HG03135 (cell line): ENCODE measurements at regions not wholly inside any gene's neighbourhood (a gene's known extent, or its start where the extent isn't known, plus 50 kb on each side); places are given as distances from the start of the nearest gene placed in this dataset.
"Not testable (repeated sequence)": the region's sequence is repeated elsewhere in the genome, so short reads cannot be mapped to it uniquely, and the experiment has no call there.

Experiments used
- ATAC-seq: cut with Tn5 transposase; IDR thresholded peaks from one replicate; pipeline ENCODE4 v1.9.1; 2021; ENCODE audit warnings: mild to moderate bottlenecking, moderate library complexity; ENCODE audit not compliant: unreplicated experiment

DNA sequence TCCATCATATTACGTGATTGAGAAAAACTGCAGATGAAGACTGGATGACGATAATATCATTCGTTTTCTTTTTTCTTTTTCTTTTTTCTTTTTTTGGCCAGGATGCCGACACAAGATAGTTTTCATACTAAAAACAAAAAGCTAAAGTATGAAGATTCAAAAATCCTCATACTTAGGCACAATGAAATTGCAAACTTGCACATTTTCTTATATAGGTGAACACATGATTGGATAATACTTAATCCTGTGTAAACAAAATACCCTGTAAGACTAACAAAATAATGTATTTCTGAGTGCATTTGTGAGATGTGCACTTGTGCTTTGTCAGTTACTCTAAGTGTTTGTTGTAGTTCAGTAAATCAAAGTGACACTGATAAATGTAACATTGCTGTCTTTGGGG is 568.9 kb downstream of the ANKRD50 start:
- ATAC-seq = no peak

DNA sequence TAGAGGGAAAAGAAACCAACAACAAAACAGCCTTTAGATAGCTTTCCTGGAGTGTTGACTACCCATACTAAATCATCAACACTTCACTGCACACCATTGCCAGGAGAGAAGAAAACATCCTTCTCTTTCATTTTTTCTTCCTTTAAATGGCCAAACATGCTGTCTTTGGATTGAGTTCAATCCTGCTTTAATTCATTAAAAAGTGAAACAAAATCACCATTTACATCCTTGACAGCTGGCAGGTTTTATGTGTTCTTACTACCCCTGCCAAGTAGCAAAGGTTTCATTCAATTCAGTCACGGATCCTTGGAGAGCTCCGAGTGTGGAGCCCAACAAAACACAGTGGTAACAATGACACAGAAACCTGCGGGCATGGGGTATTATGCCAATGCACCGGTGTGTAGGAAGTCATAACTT is 568.3 kb downstream of the ANKRD50 start:
- no peak for ATAC-seq

DNA sequence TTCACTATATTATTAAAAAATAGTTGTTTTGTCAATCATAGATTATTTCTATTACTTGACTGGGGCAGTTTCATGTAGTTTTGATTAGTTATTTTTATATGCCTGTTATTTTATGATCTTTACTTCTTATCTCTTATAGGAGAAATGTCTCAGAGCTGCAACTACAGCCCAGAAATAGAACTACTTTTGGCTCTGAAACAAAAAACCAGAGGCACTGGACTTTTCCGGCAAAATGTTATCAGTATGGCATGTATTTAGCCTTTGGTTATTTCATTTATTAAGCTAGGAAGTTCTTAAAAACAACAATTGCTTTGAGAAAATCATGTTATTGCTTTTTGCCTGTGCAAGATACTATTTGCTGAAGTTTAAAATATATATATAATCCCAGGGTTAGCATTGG is 566.5 kb downstream of the ANKRD50 start:
- ATAC-seq = no peak

DNA sequence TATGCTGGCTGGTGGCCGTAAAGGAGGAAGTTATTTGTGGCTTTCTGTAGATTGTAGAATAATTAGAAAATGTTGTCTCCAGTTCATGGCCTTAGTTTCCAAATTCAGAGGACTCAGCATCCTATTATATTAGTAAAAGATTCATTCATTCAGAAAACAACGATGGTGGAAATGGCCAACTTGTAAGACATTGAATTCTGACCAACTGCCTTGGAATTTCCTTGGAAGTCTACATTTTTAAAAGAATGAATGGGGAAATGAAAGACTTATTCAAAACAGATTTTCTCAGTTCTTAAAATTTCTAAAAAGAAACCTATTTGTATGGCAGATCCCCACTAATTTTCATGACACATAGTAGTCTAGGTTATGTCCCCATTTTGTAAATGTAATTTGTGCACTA is 561.5 kb downstream of the ANKRD50 start:
- no peak for ATAC-seq

GRCh38 chr4:124152132-124152531 is 560.4 kb downstream of the ANKRD50 start:
- ATAC-seq = no peak

GRCh38 chr4:124155239-124155638 is 557.3 kb downstream of the ANKRD50 start:
- no peak for ATAC-seq

DNA sequence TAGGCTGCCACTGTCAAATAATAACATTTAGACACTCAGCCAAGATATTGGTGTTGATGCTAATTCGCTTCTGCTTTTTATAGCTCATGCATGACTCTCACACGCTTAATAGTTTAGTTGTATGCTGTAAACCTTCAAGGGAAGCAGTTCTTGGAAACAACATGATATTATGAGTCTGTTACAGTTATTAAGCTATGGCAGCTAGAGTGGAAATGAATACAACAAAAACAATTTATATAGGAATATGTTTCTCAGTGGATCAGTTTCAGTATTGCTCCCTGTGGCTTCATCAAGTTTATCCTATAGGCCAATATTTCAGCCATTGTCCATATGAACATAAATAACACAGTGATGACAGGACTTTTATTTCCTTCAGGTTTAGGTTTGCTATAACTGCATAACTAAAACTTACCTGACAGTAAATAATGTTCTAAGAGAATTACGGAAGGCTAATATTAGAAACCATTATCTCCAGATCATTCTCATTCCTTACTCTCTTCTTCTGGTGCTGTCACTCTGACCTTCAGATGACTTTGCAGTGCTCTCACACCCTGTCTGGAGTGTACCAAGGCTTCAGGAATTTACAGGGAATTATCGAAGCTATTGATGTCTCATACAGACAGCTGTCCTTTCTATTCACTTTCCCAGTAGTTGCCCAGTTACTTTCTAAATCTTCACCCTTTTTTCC is 555.0 kb downstream of the ANKRD50 start:
- ATAC-seq = no peak

GRCh38 chr4:124163401-124163800 is 549.1 kb downstream of the ANKRD50 start:
- ATAC-seq = no peak

- ATAC-seq = no peak
Measured at GRCh38 chr4:124167602-124168001, 544.9 kb downstream of the ANKRD50 start.

- not testable (repeated sequence) for ATAC-seq
Measured at GRCh38 chr4:124169524-124169923, 543.0 kb downstream of the ANKRD50 start.

GRCh38 chr4:124173912-124174311 is 538.6 kb downstream of the ANKRD50 start:
- ATAC-seq = no peak

GRCh38 chr4:124177647-124178425 is 534.7 kb downstream of the ANKRD50 start:
- ATAC-seq = no peak

GRCh38 chr4:124178449-124179021 is 534.0 kb downstream of the ANKRD50 start:
- no peak for ATAC-seq

GRCh38 chr4:124179506-124180186 is 532.9 kb downstream of the ANKRD50 start:
- ATAC-seq = no peak

- ATAC-seq = no peak
Measured at GRCh38 chr4:124181039-124181438, 531.5 kb downstream of the ANKRD50 start.

DNA sequence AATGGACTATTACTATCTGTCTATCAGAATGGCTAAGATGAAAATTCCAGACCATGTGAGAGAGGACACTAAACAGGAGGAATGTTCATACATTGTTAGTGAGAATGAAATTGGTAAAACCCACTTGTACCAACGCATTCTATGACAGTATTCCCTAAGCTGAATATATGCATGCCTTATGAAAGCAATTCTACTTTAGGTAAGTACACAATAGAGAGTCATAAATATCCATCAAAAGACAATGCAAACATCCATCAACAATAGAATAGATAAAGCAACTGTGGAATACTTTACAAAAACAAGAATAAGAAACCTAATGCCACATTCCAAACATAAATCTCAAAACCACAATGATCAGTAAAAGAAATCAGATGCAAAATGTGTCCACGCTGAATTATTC is 529.3 kb downstream of the ANKRD50 start:
- ATAC-seq = no peak

GRCh38 chr4:124183926-124184325 is 528.6 kb downstream of the ANKRD50 start:
- ATAC-seq = no peak

DNA sequence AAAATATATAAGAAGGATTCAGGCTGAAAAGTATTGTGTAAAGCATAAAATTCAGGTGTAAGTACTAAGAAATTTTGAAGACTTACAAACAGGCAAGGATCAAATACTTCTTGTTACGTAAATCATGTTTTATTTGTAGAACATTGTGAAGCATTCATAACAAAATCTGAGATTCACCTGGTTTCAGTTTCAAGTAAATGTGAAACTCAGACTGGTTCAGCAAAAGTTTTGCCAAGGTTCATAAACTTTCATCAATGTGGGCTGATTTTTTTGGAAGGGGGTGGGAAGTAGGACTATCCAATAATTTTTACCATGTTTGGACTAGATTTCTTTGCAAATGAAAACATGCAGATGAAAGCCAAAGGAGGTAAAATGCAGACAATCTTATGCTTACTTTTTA is 527.7 kb downstream of the ANKRD50 start:
- ATAC-seq = no peak

DNA sequence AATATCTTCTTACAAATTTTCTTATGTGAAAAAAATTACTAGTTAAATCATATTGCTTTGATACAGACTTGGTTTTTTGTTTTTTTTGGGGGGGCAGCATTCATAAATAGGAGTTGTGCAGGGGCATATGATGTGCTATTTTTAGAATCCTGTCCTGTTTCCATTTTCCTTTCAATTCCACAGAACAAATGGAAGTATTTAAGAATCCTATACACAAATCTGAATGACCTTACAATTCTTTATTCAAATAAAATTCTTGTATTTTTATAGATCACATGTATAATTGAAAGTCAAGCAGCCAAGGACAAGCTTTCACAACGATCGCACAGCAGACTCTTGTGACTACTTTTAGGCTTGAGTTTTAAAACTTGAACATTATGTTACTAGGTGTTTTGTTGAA is 523.9 kb downstream of the ANKRD50 start:
- no peak for ATAC-seq

DNA sequence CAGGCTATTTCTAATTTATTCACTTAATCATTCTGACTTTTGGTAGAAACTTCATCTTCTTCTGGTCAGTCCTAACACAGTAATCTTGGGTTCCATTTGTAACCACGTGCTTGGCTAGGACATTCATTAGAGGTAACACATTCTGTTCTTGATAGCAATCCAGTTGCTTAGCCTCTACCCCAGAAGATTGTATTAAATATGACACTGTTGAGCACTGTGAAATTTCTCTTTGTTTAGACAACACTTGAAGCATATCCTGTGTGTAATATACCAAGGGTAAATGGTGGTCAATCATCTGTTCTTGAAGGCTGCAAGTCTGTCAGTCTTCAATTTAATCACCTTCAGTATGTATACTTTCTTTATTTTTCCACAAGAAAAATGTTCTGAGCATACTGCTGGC is 523.0 kb downstream of the ANKRD50 start:
- ATAC-seq = no peak

DNA sequence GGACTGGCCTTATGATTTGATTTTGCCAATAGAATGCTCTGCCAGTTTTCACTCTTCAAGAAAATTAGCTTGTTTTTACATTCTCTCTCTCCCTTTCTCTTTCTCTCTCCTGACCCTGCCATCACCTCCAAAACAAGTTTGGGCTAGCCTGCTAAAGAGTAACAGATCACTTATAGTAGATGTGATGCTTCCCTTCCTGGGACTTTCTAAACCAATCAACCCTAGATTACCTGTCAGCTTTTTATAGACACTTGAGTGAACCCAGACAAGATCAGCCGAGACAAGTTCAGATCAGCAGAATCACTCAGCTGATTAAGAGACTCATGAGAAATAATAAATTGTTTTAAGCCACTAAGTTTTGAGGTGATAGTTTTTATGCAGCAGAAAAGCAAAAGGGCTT is 521.2 kb downstream of the ANKRD50 start:
- no peak for ATAC-seq

DNA sequence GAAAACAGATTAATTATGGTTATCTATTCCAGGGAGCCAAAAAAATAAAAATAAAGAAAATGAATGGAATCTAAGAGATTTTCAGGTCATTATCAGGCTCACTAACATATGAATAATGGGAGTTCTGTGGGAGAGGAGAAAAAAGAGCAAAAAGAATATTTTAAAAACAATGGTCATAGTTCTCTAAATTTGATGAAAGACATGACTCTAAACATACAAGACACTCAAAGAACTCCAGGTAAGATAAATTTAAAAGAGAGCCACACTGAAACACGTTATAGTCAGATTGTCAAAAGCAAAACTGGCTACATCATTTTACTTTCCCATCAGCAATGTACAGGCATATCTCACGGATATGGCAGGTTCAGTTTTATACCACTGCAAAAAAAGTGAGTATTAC is 520.0 kb downstream of the ANKRD50 start:
- no peak for ATAC-seq
